OCI-LY1 (cell line): ENCODE measurements at regions not wholly inside any gene's neighbourhood (a gene's known extent, or its start where the extent isn't known, plus 50 kb on each side); places are given as distances from the start of the nearest gene placed in this dataset.

Experiments
- H2AFZ ChIP-seq: fragments of 200-600 bp; sonication (generic), shearing (Covaris generic); 2 replicates; pipeline ENCODE4 v1.6.0; 2014; ENCODE audit warnings: antibody characterized with exemption, mild to moderate bottlenecking, low read length
- H3F3A ChIP-seq: fragments of 200-600 bp; sonication (generic), shearing (Covaris generic); 2 replicates; pipeline ENCODE4 v1.6.0; 2014; ENCODE audit warnings: mild to moderate bottlenecking, antibody characterized with exemption, low read length, moderate library complexity; ENCODE audit not compliant: insufficient read depth
- H3K27ac ChIP-seq: fragments of 200-600 bp; sonication (generic); 2 replicates; pipeline ENCODE4 v1.5.1; 2014; ENCODE audit warnings: low read length, mixed run types, mild to moderate bottlenecking, low read depth; ENCODE audit not compliant: poor library complexity, severe bottlenecking
- H3K27me3 ChIP-seq: fragments of 200-600 bp; sonication (generic); 2 replicates; pipeline ENCODE4 v1.6.0; 2014; ENCODE audit warnings: antibody characterized with exemption, mild to moderate bottlenecking, low read length, moderate library complexity; ENCODE audit not compliant: insufficient read depth
- H3K36me3 ChIP-seq: fragments of 200-600 bp; sonication (generic); 2 replicates; pipeline ENCODE4 v1.6.1; 2014; ENCODE audit warnings: mild to moderate bottlenecking, antibody characterized with exemption, low read length, moderate library complexity, mixed read lengths; ENCODE audit not compliant: insufficient read depth
- H3K4me1 ChIP-seq: fragments of 200-600 bp; sonication (generic); 2 replicates; pipeline ENCODE4 v1.5.1; 2014; ENCODE audit warnings: mild to moderate bottlenecking, low read length, moderate library complexity; ENCODE audit not compliant: insufficient read depth, severe bottlenecking
- H3K4me2 ChIP-seq: fragments of 200-600 bp; sonication (generic), shearing (Covaris generic); 2 replicates; pipeline ENCODE4 v1.6.1; 2014; ENCODE audit warnings: low read length
- H3K4me3 ChIP-seq: fragments of 200-600 bp; sonication (generic); 2 replicates; pipeline ENCODE4 v1.5.1; 2014; ENCODE audit warnings: low read length, low read depth, mild to moderate bottlenecking, mixed read lengths; ENCODE audit not compliant: poor library complexity, severe bottlenecking
- H3K79me2 ChIP-seq: fragments of 200-600 bp; shearing (Covaris generic); 2 replicates; pipeline ENCODE4 v1.6.1; 2016; ENCODE audit warnings: mixed run types, low read length, mixed read lengths; ENCODE audit not compliant: insufficient read depth
- H3K9ac ChIP-seq: fragments of 200-600 bp; sonication (generic), shearing (Covaris generic); 2 replicates; pipeline ENCODE4 v1.6.1; 2014; ENCODE audit warnings: mild to moderate bottlenecking, low read length, mixed read lengths
- H3K9me2 ChIP-seq: fragments of 200-600 bp; sonication (generic), shearing (Covaris generic); 2 replicates; pipeline ENCODE4 v1.6.1; 2014; ENCODE audit warnings: low read depth, mild to moderate bottlenecking, low read length, mixed read lengths
- H3K9me3 ChIP-seq: fragments of 200-600 bp; shearing (Covaris generic); 2 replicates; pipeline ENCODE4 v1.6.1; 2014; ENCODE audit warnings: low read length, mixed read lengths
- H4K20me1 ChIP-seq: fragments of 200-600 bp; sonication (generic), shearing (Covaris generic); 2 replicates; pipeline ENCODE4 v1.6.0; 2016; ENCODE audit warnings: mild to moderate bottlenecking, low read length; ENCODE audit not compliant: insufficient read depth
- CTCF ChIP-seq: fragments of 200-600 bp; sonication (generic), shearing (Covaris generic); IDR thresholded peaks from 2 replicates; pipeline ENCODE4 v1.5.1; 2017; ENCODE audit warnings: mild to moderate bottlenecking, antibody characterized with exemption, low read length, moderate library complexity, mixed read lengths
- EZH2 ChIP-seq: fragments of 200-600 bp; sonication (generic), shearing (Covaris generic); IDR thresholded peaks from 2 replicates; pipeline ENCODE4 v1.8.0; 2017; ENCODE audit warnings: borderline replicate concordance, mixed run types, mild to moderate bottlenecking, antibody characterized with exemption, low read length, moderate library complexity, mixed read lengths

- Histone ChIP-seq H3K79me2 (no peaks in the 10 kb centered on the region), H3K9ac (peak overlapping the region; percentile 57; the same call in 1 of the 2 replicates), H3K4me2 (peak overlapping the region; percentile 78), H3K27me3 (no peaks in the 10 kb centered on the region), H2AFZ (no peak overlapping the region), H3K4me3 (peak overlapping the region; percentile 61), H3K27ac (no peak overlapping the region), H3K4me1 (peaks cover 8% of the 10 kb centered on the region), H4K20me1 (no peaks in the 10 kb centered on the region), H3K9me2 (no peaks in the 10 kb centered on the region), H3K9me3 (no peaks in the 10 kb centered on the region), H3K36me3 (no peaks in the 10 kb centered on the region), H3F3A (no peaks in the 10 kb centered on the region)
- TF ChIP-seq CTCF (no peak), EZH2 (no peak)
Observed at GRCh38 chr10:89836840-89837164, 135.4 kb downstream of the KIF20B start.

GRCh38 chr10:89837165-89838043, 136.0 kb downstream of the KIF20B start:
- no peaks in the 10 kb centered on the region for H3K9me3 ChIP-seq
- no peaks in the 10 kb centered on the region for H3K27me3 ChIP-seq
- H3K9me2 ChIP-seq = no peaks in the 10 kb centered on the region
- H2AFZ ChIP-seq = no peak overlapping the region
- no peaks in the 10 kb centered on the region for H3F3A ChIP-seq
- peak overlapping the region; percentile 61 for H3K4me3 ChIP-seq
- H3K4me1 ChIP-seq = peaks cover 8% of the 10 kb centered on the region
- peak overlapping the region; percentile 57; the same call in 1 of the 2 replicates for H3K9ac ChIP-seq
- H4K20me1 ChIP-seq = no peaks in the 10 kb centered on the region
- H3K27ac ChIP-seq = no peak overlapping the region
- H3K79me2 ChIP-seq = no peaks in the 10 kb centered on the region
- H3K4me2 ChIP-seq = peak overlapping the region; percentile 78
- no peaks in the 10 kb centered on the region for H3K36me3 ChIP-seq
- no peak for TF ChIP-seq CTCF
- no peak for TF ChIP-seq EZH2

- H3K79me2 ChIP-seq = no peaks in the 10 kb centered on the region
- H3K4me2 ChIP-seq = peak overlapping the region; percentile 78
Observed at GRCh38 chr10:89838044-89838615, 136.7 kb downstream of the KIF20B start.

More at GRCh38 chr10:89838044-89838615, 136.7 kb downstream of the KIF20B start:
- no peaks in the 10 kb centered on the region for H3K9me2 ChIP-seq
- peaks cover 8% of the 10 kb centered on the region for H3K4me1 ChIP-seq
- H3K9me3 ChIP-seq = no peaks in the 10 kb centered on the region
- H3K27ac ChIP-seq = no peak overlapping the region
- H2AFZ ChIP-seq = no peak overlapping the region
- H3K9ac ChIP-seq = peak overlapping the region; percentile 57; the same call in 1 of the 2 replicates
- H3K27me3 ChIP-seq = no peaks in the 10 kb centered on the region
- no peaks in the 10 kb centered on the region for H3K36me3 ChIP-seq
- H3F3A ChIP-seq = no peaks in the 10 kb centered on the region
- no peaks in the 10 kb centered on the region for H4K20me1 ChIP-seq
- H3K4me3 ChIP-seq = peak overlapping the region; percentile 61
- TF ChIP-seq EZH2 (no peak), CTCF (no peak)
